ENCODE measurements at regions not wholly inside any gene's neighbourhood (a gene's known extent, or its start where the extent isn't known, plus 50 kb on each side); places are given as distances from the start of the nearest gene placed in this dataset.

DNA sequence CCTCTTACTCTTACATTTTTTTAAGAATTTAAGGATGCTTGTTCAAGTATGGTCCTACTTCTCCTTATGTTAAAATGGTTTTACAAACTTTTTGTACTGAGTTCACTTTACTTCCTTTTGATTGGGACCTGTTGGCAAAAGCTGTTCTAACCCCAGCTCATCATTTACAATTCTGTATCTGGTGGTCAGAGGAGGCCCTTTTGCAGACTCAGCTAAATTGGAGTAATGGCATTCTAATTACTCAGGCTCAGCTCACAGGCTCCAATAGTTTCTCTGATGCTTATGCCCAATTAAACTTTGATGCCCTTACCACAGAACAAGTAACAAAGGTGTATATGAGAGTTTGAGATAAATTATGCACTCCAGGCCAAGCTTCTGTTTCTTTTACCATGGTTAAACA is 1632.0 kb downstream of the UQCRFS1 start:
- no peak for DNase-seq
